ENCODE measurements at regions not wholly inside any gene's neighbourhood (a gene's known extent, or its start where the extent isn't known, plus 50 kb on each side); places are given as distances from the start of the nearest gene placed in this dataset.

DNA sequence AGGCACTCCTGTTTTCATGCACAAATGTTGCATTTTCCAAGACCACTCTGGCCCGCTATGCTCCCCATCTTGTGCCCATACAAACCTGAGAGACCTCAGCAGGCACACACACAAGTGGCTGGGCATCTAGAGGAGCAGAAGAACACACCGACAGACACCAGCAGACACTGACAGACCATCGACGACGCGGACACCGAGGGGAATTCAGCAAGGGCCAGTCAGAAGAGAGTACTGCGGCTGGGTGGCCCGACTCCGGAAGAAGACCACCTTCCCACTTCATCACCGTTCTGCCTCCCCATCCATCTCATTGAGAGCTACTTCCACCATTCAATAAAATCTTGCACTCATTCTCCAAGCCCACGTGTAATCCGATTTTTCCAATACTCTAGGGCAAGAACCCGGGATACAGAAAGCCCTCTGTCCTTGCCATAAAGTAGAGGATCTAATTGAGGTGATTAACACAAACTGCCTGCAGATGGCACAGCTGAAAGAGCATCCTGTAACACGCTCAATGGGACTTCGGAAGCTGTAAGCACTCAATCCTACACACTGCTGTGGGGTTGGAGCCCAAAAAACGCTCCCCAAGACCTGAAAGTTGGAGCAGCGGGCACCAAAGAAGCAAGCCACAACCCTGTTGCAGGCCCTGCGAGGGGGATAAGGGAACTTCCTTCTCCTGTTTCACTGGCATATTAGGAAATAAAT, 780.9 kb downstream of the ARAP2 start:
- Histone ChIP-seq H3K36me3 (ENCODE audit: control insufficient read depth in 2 of 2, insufficient read depth in 2 of 2, low read length in 1 of 2) (no peaks in the 10 kb centered on the region), H3K4me3 (ENCODE audit: low read depth in 1 of 2, low read length in 2 of 2) (no peak overlapping the region), H3K9me3 (ENCODE audit: control insufficient read depth in 2 of 2, insufficient read depth in 1 of 2, low read depth in 1 of 2, low read length in 1 of 2) (peaks cover 2 to 9% of the 10 kb centered on the region in 2 donors), H3K27ac (ENCODE audit: low read depth in 2 of 2, low read length in 1 of 2) (no peak overlapping the region), H3K4me1 (ENCODE audit: control insufficient read depth in 2 of 2, insufficient read depth in 2 of 2, low read length in 1 of 2) (no peaks in the 10 kb centered on the region), H3K27me3 (ENCODE audit: control insufficient read depth in 1 of 2, insufficient read depth in 2 of 2, low read length in 2 of 2) (no peaks in the 10 kb centered on the region)
- 85 to 87% methylated on average over 19 of the region's 19 CpGs for WGBS, 2 donors

DNA sequence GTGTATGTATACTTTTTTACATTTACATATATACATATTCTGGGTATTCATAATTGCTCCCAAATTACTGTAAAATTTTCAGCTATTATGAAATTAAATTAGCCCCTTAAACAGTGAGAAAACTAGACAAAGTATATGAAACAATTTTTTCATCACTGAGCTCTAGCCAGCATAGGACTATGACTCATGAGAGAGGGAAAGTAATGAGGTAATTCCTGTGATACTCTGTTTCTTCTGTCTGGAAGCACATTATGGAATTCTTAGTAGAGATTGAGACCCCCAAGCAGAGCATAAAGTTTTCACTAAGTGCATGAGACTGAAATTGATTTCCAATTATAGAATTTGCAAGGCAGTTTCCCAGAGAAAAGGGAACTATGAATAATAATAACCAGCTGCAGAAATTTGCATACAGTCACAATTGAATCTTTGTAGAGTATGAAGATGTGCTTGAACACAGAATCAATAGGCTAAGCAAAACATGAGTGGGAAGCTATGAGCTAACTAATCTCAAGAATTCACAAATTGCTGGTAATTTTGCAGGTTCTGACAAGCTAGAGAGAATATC, 779.3 kb downstream of the ARAP2 start:
- no peak overlapping the region for H3K27ac ChIP-seq (ENCODE audit: low read depth in 2 of 2, low read length in 1 of 2)
- no peaks in the 10 kb centered on the region for H3K4me1 ChIP-seq (ENCODE audit: control insufficient read depth in 2 of 2, insufficient read depth in 2 of 2, low read length in 1 of 2)
- no peaks in the 10 kb centered on the region for H3K27me3 ChIP-seq (ENCODE audit: control insufficient read depth in 1 of 2, insufficient read depth in 2 of 2, low read length in 2 of 2)
- no peak overlapping the region for H3K4me3 ChIP-seq (ENCODE audit: low read depth in 1 of 2, low read length in 2 of 2)
- no peaks in the 10 kb centered on the region for H3K36me3 ChIP-seq (ENCODE audit: control insufficient read depth in 2 of 2, insufficient read depth in 2 of 2, low read length in 1 of 2)
- peaks cover 2 to 9% of the 10 kb centered on the region in 2 donors for H3K9me3 ChIP-seq (ENCODE audit: control insufficient read depth in 2 of 2, insufficient read depth in 1 of 2, low read depth in 1 of 2, low read length in 1 of 2)

DNA sequence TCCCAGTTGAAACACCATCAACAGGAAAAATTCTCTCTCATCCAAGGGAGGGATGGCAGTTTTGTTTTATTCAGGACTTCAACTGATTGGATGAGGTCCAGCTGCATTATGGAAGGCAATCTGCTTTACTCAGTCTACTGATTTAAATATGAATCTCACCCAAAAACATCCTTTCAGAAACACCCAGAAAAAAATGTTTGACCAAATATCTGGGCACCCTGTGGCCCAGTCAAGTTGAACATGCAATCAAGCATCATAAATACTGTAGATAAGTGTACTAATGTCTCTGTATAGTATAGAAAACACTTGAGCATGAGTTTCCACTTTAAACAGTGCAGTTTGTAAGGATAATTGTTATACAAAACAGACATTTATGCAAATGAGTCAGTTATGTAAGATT, 753.2 kb downstream of the ARAP2 start:
- Histone ChIP-seq H3K4me3 (ENCODE audit: low read depth in 1 of 2, low read length in 2 of 2) (no peak overlapping the region), H3K36me3 (ENCODE audit: control insufficient read depth in 2 of 2, insufficient read depth in 2 of 2, low read length in 1 of 2) (no peaks in the 10 kb centered on the region), H3K9me3 (ENCODE audit: control insufficient read depth in 2 of 2, insufficient read depth in 1 of 2, low read depth in 1 of 2, low read length in 1 of 2) (peaks cover 5 to 8% of the 10 kb centered on the region in 2 donors), H3K27ac (ENCODE audit: low read depth in 2 of 2, low read length in 1 of 2) (no peak overlapping the region), H3K27me3 (ENCODE audit: control insufficient read depth in 1 of 2, insufficient read depth in 2 of 2, low read length in 2 of 2) (no peaks in the 10 kb centered on the region), H3K4me1 (ENCODE audit: control insufficient read depth in 2 of 2, insufficient read depth in 2 of 2, low read length in 1 of 2) (no peaks in the 10 kb centered on the region)

DNA sequence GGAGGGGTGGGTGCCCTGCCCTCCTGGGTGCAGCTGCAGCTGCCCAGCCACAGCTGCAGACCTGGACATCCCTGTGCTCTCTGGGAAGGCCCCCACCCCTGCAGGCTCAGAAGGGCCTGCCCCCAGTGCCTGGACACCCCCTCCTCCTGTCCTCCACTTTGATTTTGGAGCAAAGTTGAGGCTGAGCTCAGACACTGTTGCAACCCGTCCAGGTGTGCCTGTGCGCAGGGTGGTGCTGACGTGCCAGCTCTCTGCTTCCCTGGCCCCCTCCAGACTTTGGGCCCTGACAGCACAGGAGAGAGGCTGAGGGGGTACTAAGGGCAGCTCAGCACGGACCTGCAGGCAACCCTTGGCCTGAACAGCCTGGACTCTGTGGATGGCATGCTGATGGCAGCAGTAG, 750.3 kb downstream of the ARAP2 start:
- Histone ChIP-seq H3K27ac (ENCODE audit: low read depth in 2 of 2, low read length in 1 of 2) (no peak overlapping the region), H3K4me1 (ENCODE audit: control insufficient read depth in 2 of 2, insufficient read depth in 2 of 2, low read length in 1 of 2) (no peaks in the 10 kb centered on the region), H3K9me3 (ENCODE audit: control insufficient read depth in 2 of 2, insufficient read depth in 1 of 2, low read depth in 1 of 2, low read length in 1 of 2) (peaks cover 5 to 8% of the 10 kb centered on the region in 2 donors), H3K27me3 (ENCODE audit: control insufficient read depth in 1 of 2, insufficient read depth in 2 of 2, low read length in 2 of 2) (no peaks in the 10 kb centered on the region), H3K4me3 (ENCODE audit: low read depth in 1 of 2, low read length in 2 of 2) (no peak overlapping the region), H3K36me3 (ENCODE audit: control insufficient read depth in 2 of 2, insufficient read depth in 2 of 2, low read length in 1 of 2) (no peaks in the 10 kb centered on the region)
- WGBS, 2 donors = 16 to 53% methylated on average over 4 of the region's 4 CpGs

DNA sequence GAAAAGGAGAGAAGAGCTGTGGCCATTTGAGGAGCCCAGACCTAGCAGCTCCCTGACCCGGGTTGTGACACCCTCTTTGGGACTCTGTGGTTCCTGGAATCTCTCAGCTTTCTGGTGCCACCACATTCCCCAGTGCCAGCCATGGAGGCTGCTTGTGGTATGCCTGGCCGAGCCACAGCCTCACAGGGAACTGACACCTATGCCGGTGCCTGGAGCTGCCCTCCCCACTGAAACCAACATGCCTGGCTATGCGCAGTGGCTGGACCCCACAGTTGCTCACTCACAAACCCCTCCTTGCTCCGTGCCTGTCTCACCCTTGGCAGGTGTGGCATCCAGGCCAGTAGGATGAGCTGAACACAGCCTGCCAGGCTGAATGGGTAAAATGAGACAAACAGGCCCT, 749.4 kb downstream of the ARAP2 start:
- H3K9me3 ChIP-seq (ENCODE audit: control insufficient read depth in 2 of 2, insufficient read depth in 1 of 2, low read depth in 1 of 2, low read length in 1 of 2) = peaks cover 5 to 8% of the 10 kb centered on the region in 2 donors
- H3K27ac ChIP-seq (ENCODE audit: low read depth in 2 of 2, low read length in 1 of 2) = no peak overlapping the region
- no peaks in the 10 kb centered on the region for H3K4me1 ChIP-seq (ENCODE audit: control insufficient read depth in 2 of 2, insufficient read depth in 2 of 2, low read length in 1 of 2)
- no peaks in the 10 kb centered on the region for H3K27me3 ChIP-seq (ENCODE audit: control insufficient read depth in 1 of 2, insufficient read depth in 2 of 2, low read length in 2 of 2)
- no peak overlapping the region for H3K4me3 ChIP-seq (ENCODE audit: low read depth in 1 of 2, low read length in 2 of 2)
- no peaks in the 10 kb centered on the region for H3K36me3 ChIP-seq (ENCODE audit: control insufficient read depth in 2 of 2, insufficient read depth in 2 of 2, low read length in 1 of 2)
- 88 to 94% methylated on average over 5 of the region's 5 CpGs for WGBS, 2 donors

DNA sequence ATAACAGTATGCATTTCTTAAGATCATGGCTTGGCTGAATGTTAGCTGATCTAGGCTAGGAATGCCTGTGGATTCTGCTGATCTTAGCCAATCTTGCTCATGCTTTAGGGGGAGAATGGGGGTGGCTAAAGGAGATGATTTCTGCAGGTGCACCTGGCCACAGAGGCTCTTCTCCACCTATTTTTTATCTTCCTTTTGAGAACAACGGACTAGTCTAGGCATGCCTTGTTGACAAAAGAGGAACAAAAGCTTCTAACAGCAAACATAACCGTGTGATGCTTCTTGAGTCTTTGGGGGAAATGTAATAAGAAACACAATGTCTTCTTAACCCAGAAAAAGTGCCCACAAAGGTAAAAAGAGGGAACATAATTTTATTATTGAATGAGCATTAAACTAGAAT, 743.5 kb downstream of the ARAP2 start:
- Histone ChIP-seq H3K36me3 (ENCODE audit: control insufficient read depth in 2 of 2, insufficient read depth in 2 of 2, low read length in 1 of 2) (no peaks in the 10 kb centered on the region), H3K4me1 (ENCODE audit: control insufficient read depth in 2 of 2, insufficient read depth in 2 of 2, low read length in 1 of 2) (no peaks in the 10 kb centered on the region), H3K27ac (ENCODE audit: low read depth in 2 of 2, low read length in 1 of 2) (no peak overlapping the region), H3K9me3 (ENCODE audit: control insufficient read depth in 2 of 2, insufficient read depth in 1 of 2, low read depth in 1 of 2, low read length in 1 of 2) (no peaks in the 10 kb centered on the region), H3K27me3 (ENCODE audit: control insufficient read depth in 1 of 2, insufficient read depth in 2 of 2, low read length in 2 of 2) (no peaks in the 10 kb centered on the region), H3K4me3 (ENCODE audit: low read depth in 1 of 2, low read length in 2 of 2) (no peak overlapping the region)
- WGBS, 2 donors = 28 to 40% methylated on average over 2 of the region's 2 CpGs

DNA sequence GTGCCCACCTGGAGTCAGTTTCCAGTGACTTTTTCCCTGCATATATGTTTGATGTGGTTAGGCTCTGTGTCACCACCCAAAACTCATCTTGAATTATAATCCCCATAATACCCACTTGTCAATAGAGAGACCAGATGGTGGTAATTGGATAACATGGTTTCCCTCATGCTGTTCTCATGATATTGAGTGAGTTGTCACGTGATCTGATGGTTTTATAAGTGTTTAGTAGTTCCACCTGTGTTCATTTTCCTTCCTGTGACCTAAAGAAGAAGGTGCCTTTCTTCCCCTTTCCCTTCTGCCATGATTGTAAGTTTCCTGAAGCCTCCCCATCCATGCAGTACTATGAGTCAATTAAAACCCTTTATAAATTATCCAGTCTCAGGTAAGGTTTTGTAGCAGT, 740.9 kb downstream of the ARAP2 start:
- Histone ChIP-seq H3K27me3 (ENCODE audit: control insufficient read depth in 1 of 2, insufficient read depth in 2 of 2, low read length in 2 of 2) (no peaks in the 10 kb centered on the region), H3K9me3 (ENCODE audit: control insufficient read depth in 2 of 2, insufficient read depth in 1 of 2, low read depth in 1 of 2, low read length in 1 of 2) (no peaks in the 10 kb centered on the region), H3K4me1 (ENCODE audit: control insufficient read depth in 2 of 2, insufficient read depth in 2 of 2, low read length in 1 of 2) (no peaks in the 10 kb centered on the region), H3K36me3 (ENCODE audit: control insufficient read depth in 2 of 2, insufficient read depth in 2 of 2, low read length in 1 of 2) (no peaks in the 10 kb centered on the region), H3K27ac (ENCODE audit: low read depth in 2 of 2, low read length in 1 of 2) (no peak overlapping the region), H3K4me3 (ENCODE audit: low read depth in 1 of 2, low read length in 2 of 2) (no peak overlapping the region)
- WGBS, 2 donors = 19 to 26% methylated on average over 1 of the region's 1 CpG

DNA sequence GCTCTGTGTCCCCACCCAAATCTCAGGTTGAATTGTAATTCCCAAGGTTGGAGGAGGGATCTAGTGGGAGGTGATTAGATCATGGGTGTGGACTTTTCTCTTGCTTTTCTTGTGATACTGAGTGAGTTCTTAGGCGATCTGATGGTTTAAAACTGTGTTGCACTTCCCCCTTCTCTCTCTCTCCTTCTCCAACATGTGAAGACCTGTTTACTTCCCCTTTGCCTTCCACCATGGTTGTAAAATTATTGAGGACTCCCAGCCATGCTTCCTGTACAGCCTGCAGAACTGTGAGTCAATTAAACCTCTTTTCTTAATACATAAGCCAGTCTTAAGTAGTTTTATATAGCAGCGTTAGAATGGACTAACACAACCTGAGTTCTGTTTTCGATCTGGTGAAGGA, 738.2 kb downstream of the ARAP2 start:
- Histone ChIP-seq H3K36me3 (ENCODE audit: control insufficient read depth in 2 of 2, insufficient read depth in 2 of 2, low read length in 1 of 2) (no peaks in the 10 kb centered on the region), H3K27ac (ENCODE audit: low read depth in 2 of 2, low read length in 1 of 2) (no peak overlapping the region), H3K9me3 (ENCODE audit: control insufficient read depth in 2 of 2, insufficient read depth in 1 of 2, low read depth in 1 of 2, low read length in 1 of 2) (no peaks in the 10 kb centered on the region), H3K27me3 (ENCODE audit: control insufficient read depth in 1 of 2, insufficient read depth in 2 of 2, low read length in 2 of 2) (no peaks in the 10 kb centered on the region), H3K4me3 (ENCODE audit: low read depth in 1 of 2, low read length in 2 of 2) (no peak overlapping the region), H3K4me1 (ENCODE audit: control insufficient read depth in 2 of 2, insufficient read depth in 2 of 2, low read length in 1 of 2) (no peaks in the 10 kb centered on the region)
- WGBS, 2 donors = 82 to 85% methylated on average over 3 of the region's 3 CpGs

DNA sequence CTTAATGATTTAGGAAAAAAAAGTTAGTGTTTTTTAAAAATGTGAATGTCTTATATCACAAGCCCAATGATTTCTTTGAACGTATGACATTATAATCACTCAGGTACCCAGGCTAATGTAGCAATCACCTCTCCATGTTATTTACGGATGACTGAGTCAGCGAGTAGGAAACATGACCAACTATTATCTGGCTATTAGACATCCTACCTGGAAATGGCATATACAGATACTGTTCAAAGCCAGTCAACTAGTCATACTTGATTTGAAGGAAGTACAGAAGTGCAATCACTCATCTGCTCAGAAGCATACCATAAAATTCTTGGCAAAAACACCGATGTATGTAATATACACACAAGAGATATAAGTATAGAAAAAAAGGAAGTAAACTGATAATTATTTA, 732.5 kb downstream of the ARAP2 start:
- Histone ChIP-seq H3K4me1 (ENCODE audit: control insufficient read depth in 2 of 2, insufficient read depth in 2 of 2, low read length in 1 of 2) (no peaks in the 10 kb centered on the region), H3K9me3 (ENCODE audit: control insufficient read depth in 2 of 2, insufficient read depth in 1 of 2, low read depth in 1 of 2, low read length in 1 of 2) (no peaks in the 10 kb centered on the region), H3K27me3 (ENCODE audit: control insufficient read depth in 1 of 2, insufficient read depth in 2 of 2, low read length in 2 of 2) (no peaks in the 10 kb centered on the region), H3K4me3 (ENCODE audit: low read depth in 1 of 2, low read length in 2 of 2) (no peak overlapping the region), H3K27ac (ENCODE audit: low read depth in 2 of 2, low read length in 1 of 2) (no peak overlapping the region), H3K36me3 (ENCODE audit: control insufficient read depth in 2 of 2, insufficient read depth in 2 of 2, low read length in 1 of 2) (no peaks in the 10 kb centered on the region)
- WGBS, 2 donors = 80 to 90% methylated on average over 4 of the region's 4 CpGs

DNA sequence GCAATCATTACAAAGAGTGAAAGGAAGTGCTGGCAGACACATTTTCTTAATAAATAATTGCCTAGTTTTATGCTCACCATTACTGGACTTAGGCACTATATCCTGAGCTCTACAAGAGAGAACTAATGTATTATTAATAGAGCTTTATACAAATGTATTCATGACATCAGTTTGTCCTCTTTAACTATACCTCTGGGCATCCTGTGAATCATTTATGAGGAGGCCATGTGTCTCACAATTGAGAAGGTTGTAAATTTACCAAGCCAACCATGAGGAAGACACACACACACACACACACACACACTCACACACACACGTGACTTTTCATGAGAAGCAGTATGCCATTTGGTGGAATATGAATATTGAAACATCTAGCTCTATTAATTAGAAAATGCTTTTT, 728.2 kb downstream of the ARAP2 start:
- H3K4me3 ChIP-seq (ENCODE audit: low read depth in 1 of 2, low read length in 2 of 2) = no peak overlapping the region

More for the DNA sequence above, 728.2 kb downstream of the ARAP2 start:
- Histone ChIP-seq H3K36me3 (ENCODE audit: control insufficient read depth in 2 of 2, insufficient read depth in 2 of 2, low read length in 1 of 2) (no peaks in the 10 kb centered on the region), H3K4me1 (ENCODE audit: control insufficient read depth in 2 of 2, insufficient read depth in 2 of 2, low read length in 1 of 2) (peaks cover 0 to 2% of the 10 kb centered on the region in 2 donors), H3K27ac (ENCODE audit: low read depth in 2 of 2, low read length in 1 of 2) (no peak overlapping the region), H3K9me3 (ENCODE audit: control insufficient read depth in 2 of 2, insufficient read depth in 1 of 2, low read depth in 1 of 2, low read length in 1 of 2) (peaks cover 0 to 2% of the 10 kb centered on the region in 2 donors), H3K27me3 (ENCODE audit: control insufficient read depth in 1 of 2, insufficient read depth in 2 of 2, low read length in 2 of 2) (no peaks in the 10 kb centered on the region)
- 63 to 66% methylated on average over 1 of the region's 1 CpG for WGBS, 2 donors

Measured in esophagus (tissue), 2 donors.